ENCODE measurements at regions not wholly inside any gene's neighbourhood (a gene's known extent, or its start where the extent isn't known, plus 50 kb on each side); places are given as distances from the start of the nearest gene placed in this dataset.

GRCh38 chr3:167012691-167013090, 367.4 kb downstream of the ZBBX start:
- Histone ChIP-seq H3K9me3 (ENCODE audit: low read depth, low read length, poor library complexity, severe bottlenecking) (no peaks in the 10 kb centered on the region), H3K4me1 (ENCODE audit: insufficient read depth, low read length, poor library complexity, severe bottlenecking) (no peaks in the 10 kb centered on the region), H3K4me3 (ENCODE audit: low read depth, low read length, poor library complexity, severe bottlenecking) (no peak overlapping the region), H3K36me3 (ENCODE audit: insufficient read depth, low read length, poor library complexity, severe bottlenecking) (no peaks in the 10 kb centered on the region), H3K27me3 (replicated peaks; ENCODE audit: insufficient read depth, low read depth, low read length, poor library complexity) (no peaks in the 10 kb centered on the region), H3K27ac (ENCODE audit: low read depth, low read length, poor library complexity, severe bottlenecking) (no peak overlapping the region)
- DNase-seq (ENCODE audit: low spot score): no peak
- no peak for TF ChIP-seq EZH2 (IDR thresholded peaks at IDR 0.05; ENCODE audit: borderline replicate concordance, low read depth, low read length, poor library complexity, severe bottlenecking)
- TF ChIP-seq CTCF (conservative IDR thresholded peaks at IDR 0.05; ENCODE audit: low read depth, low read length): no peak
- ChIA-PET CTCF (no interaction called here), POLR2A (ENCODE audit: low non-redundant PET) (no interaction called here)
- intact Hi-C loops (cut with micrococcal nuclease; ENCODE audit: unreplicated experiment): no loop called here
- no TSS peak for BruUV-seq (replicated peaks)

- H3K9me3 ChIP-seq (ENCODE audit: low read depth, low read length, poor library complexity, severe bottlenecking): no peaks in the 10 kb centered on the region
- TF ChIP-seq EZH2 (IDR thresholded peaks at IDR 0.05; ENCODE audit: borderline replicate concordance, low read depth, low read length, poor library complexity, severe bottlenecking): no peak
- TF ChIP-seq CTCF (conservative IDR thresholded peaks at IDR 0.05; ENCODE audit: low read depth, low read length): no peak
- CTCF ChIA-PET: no interaction called here
- no peaks in the 10 kb centered on the region for H3K36me3 ChIP-seq (ENCODE audit: insufficient read depth, low read length, poor library complexity, severe bottlenecking)
- H3K4me3 ChIP-seq (ENCODE audit: low read depth, low read length, poor library complexity, severe bottlenecking): no peak overlapping the region
- intact Hi-C loops (cut with micrococcal nuclease; ENCODE audit: unreplicated experiment): no loop called here
- DNase-seq (ENCODE audit: low spot score): no peak
- POLR2A ChIA-PET (ENCODE audit: low non-redundant PET): no interaction called here
- no peaks in the 10 kb centered on the region for H3K27me3 ChIP-seq (replicated peaks; ENCODE audit: insufficient read depth, low read depth, low read length, poor library complexity)
- no peak overlapping the region for H3K27ac ChIP-seq (ENCODE audit: low read depth, low read length, poor library complexity, severe bottlenecking)
- H3K4me1 ChIP-seq (ENCODE audit: insufficient read depth, low read length, poor library complexity, severe bottlenecking): no peaks in the 10 kb centered on the region
- no TSS peak for BruUV-seq (replicated peaks)
Observed at GRCh38 chr3:167008791-167009190, 371.3 kb downstream of the ZBBX start.

GRCh38 chr3:167001374-167001773, 378.7 kb downstream of the ZBBX start:
- intact Hi-C loops (cut with micrococcal nuclease; ENCODE audit: unreplicated experiment): no loop called here
- H3K4me3 ChIP-seq (ENCODE audit: low read depth, low read length, poor library complexity, severe bottlenecking): no peak overlapping the region
- CTCF ChIA-PET: no interaction called here
- no peak for TF ChIP-seq EZH2 (IDR thresholded peaks at IDR 0.05; ENCODE audit: borderline replicate concordance, low read depth, low read length, poor library complexity, severe bottlenecking)
- no peak for TF ChIP-seq CTCF (conservative IDR thresholded peaks at IDR 0.05; ENCODE audit: low read depth, low read length)
- no peaks in the 10 kb centered on the region for H3K9me3 ChIP-seq (ENCODE audit: low read depth, low read length, poor library complexity, severe bottlenecking)
- POLR2A ChIA-PET (ENCODE audit: low non-redundant PET): no interaction called here
- H3K27me3 ChIP-seq (replicated peaks; ENCODE audit: insufficient read depth, low read depth, low read length, poor library complexity): no peaks in the 10 kb centered on the region
- BruUV-seq (replicated peaks): no TSS peak
- no peak for DNase-seq (ENCODE audit: low spot score)
- H3K36me3 ChIP-seq (ENCODE audit: insufficient read depth, low read length, poor library complexity, severe bottlenecking): no peaks in the 10 kb centered on the region
- H3K27ac ChIP-seq (ENCODE audit: low read depth, low read length, poor library complexity, severe bottlenecking): no peak overlapping the region
- no peaks in the 10 kb centered on the region for H3K4me1 ChIP-seq (ENCODE audit: insufficient read depth, low read length, poor library complexity, severe bottlenecking)

Data from A673 (cell line).